ENCODE measurements at regions not wholly inside any gene's neighbourhood (a gene's known extent, or its start where the extent isn't known, plus 50 kb on each side); places are given as distances from the start of the nearest gene placed in this dataset.
A peak's percentile ranks its signal among the peaks of the same experiment; 100 is the strongest.

DNA sequence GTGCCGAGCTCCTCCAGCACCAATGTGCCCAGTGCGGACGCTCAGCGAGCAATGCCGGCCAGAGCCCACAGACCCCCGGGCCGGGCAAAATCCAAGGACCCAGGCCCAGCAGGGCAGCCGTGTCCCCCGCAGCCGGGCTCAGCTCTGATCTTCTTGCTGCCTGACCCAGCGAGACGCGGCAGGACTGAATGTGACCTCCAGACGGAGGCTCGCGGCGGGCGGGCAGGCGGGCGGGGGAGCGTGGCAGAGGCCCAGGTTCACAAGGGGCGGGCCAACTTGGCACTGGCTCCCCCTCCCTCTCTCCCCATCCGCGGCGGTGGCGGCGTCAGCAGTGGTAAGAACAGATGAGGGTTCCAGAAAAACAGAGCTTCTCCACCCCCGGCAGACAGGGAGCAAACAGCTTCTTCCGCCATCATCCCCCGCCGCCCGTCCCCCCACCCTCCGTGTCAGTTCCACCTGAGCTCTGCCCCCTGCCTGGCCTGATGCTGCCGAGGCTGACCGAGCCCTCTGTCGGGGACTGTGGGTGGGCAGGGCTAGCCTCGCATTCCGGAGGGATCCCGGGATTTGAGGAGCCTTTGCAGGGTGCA, 94.3 kb downstream of the RFLNA start:
- intact Hi-C loops (cut with DNase I; ENCODE audit: low total_unique reads), result loop anchor here (10.0 kb wide), 1 partner anchor 176 kb away; the partner anchor contains the start of gene NCOR2
- TF ChIP-seq CTCF (IDR thresholded peaks at IDR 0.05) (no peak), POLR2A (IDR thresholded peaks at IDR 0.05) (no peak)
- H3K4me3 ChIP-seq, result peak overlapping the region; percentile 50 to 59
- peak; percentile 92 for DNase-seq
- H3K9me3 ChIP-seq, result no peaks in the 10 kb centered on the region
- no peaks in the 10 kb centered on the region for H3K36me3 ChIP-seq (ENCODE audit: low read depth, missing control alignments)
- H3K27me3 ChIP-seq, result no peaks in the 10 kb centered on the region
- H3K27ac ChIP-seq, result peak overlapping the region; percentile 80 to 82
- peaks cover 74% of the 10 kb centered on the region for H3K4me1 ChIP-seq
- 24 to 25% methylated on average over 4 to 35 of the region's 39 CpGs for WGBS, 2 donors

DNA sequence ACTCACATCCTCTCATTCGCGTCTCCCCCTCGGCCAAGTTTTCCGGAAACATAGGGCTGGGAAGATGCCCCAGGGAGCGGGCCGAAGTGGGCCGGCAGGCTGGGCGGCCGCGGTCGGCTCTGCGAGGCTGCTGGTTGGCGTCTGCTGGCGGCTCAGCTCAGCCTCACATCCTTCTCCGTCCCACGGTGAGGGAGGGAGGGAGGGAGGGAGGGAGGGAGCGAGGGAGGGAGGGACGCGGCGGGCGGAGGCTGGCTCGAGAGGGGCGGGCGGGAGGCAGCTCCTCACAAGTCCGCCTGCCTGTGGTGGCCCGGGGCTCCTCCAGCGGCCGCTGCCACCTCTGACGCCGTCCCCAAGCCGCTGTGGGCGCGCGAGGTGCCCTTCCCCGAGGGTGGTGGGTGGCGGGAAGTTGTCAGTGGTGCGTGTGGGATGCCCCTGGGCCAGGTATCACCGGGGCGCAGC, 93.8 kb downstream of the RFLNA start:
- peak; percentile 85 for DNase-seq
- intact Hi-C loops (cut with DNase I; ENCODE audit: low total_unique reads), result loop anchor here (10.0 kb wide), 1 partner anchor 176 kb away; the partner anchor contains the start of gene NCOR2
- peak overlapping the region; percentile 50 to 59 for H3K4me3 ChIP-seq
- no peaks in the 10 kb centered on the region for H3K9me3 ChIP-seq
- H3K36me3 ChIP-seq (ENCODE audit: low read depth, missing control alignments), result no peaks in the 10 kb centered on the region
- H3K4me1 ChIP-seq, result peaks cover 69% of the 10 kb centered on the region
- H3K27me3 ChIP-seq, result no peaks in the 10 kb centered on the region
- peak overlapping the region; percentile 80 to 82 for H3K27ac ChIP-seq
- 19 to 26% methylated on average over 32 of the region's 39 CpGs for WGBS, 2 donors
- no peak for TF ChIP-seq POLR2A (IDR thresholded peaks at IDR 0.05)
- no peak for TF ChIP-seq CTCF (IDR thresholded peaks at IDR 0.05)

DNA sequence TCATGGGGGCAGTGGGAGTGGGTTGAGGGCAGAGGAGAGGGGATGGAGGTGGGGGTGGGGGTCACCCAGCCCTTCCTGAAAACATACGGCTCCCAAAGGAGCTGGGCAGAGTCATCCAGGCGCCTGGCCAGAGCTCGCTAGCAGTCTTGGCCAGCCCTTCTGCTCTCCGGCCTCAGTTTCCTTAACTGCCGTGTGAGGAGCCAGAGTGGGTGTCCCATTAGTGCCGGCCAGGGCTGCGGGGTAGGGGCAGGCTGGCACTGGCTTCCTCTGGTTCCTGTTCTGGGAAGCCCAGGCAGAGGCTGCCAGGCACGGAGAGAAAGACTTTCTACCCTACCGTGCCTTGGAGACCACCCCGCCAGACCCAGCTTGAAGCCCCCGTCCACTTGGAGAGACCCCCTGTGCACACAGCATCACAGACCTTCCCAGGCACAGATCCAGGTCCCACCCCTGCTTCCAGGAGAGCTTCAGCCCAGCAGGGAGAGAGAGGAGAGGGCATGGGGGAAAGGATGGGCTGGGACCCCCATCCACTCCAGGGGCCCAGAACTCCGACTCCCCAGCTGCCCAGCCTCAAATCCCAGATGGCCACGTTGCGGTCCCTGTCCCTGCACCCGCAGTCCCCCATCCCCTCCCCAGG, 93.3 kb downstream of the RFLNA start:
- Histone ChIP-seq H3K4me3 (peak overlapping the region; percentile 50 to 59), H3K4me1 (peaks cover 63% of the 10 kb centered on the region), H3K36me3 (ENCODE audit: low read depth, missing control alignments) (no peaks in the 10 kb centered on the region), H3K27me3 (no peaks in the 10 kb centered on the region), H3K27ac (peak overlapping the region; percentile 80 to 82), H3K9me3 (no peaks in the 10 kb centered on the region)
- TF ChIP-seq POLR2A (IDR thresholded peaks at IDR 0.05) (no peak), CTCF (IDR thresholded peaks at IDR 0.05) (no peak)
- intact Hi-C loops (cut with DNase I; ENCODE audit: low total_unique reads), result loop anchor here (10.0 kb wide), 1 partner anchor 177 kb away; the partner anchor contains the start of gene NCOR2
- WGBS, 2 donors, result 22 to 41% methylated on average over 4 to 15 of the region's 15 CpGs
- no peak for DNase-seq

DNA sequence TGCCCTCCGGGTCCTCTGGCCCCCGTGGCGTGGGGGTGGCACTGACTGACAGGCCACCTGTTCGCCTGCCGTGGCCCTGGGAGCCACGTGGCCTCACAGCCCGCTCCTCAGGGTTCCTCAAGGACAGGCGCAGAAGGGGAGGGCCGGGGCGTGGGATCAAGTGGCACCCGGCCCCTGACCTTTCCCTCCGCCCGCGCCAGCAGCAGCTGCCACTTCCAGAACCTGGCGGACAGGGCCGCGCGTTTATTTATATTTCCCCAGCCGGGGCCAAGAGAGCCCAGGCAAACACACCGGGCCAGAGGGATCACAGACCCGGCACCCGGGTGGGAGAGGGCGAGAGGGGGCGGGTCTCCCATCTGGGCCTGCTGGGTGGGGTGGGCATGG, 92.6 kb downstream of the RFLNA start:
- Histone ChIP-seq H3K4me1 (peaks cover 57% of the 10 kb centered on the region), H3K27ac (peak overlapping the region; percentile 80 to 82), H3K9me3 (no peaks in the 10 kb centered on the region), H3K36me3 (ENCODE audit: low read depth, missing control alignments) (no peaks in the 10 kb centered on the region), H3K4me3 (peak overlapping the region in 1 of 2 donors; percentile 59), H3K27me3 (no peaks in the 10 kb centered on the region)
- intact Hi-C loops (cut with DNase I; ENCODE audit: low total_unique reads), result loop anchor here (10.0 kb wide), 1 partner anchor 177 kb away; the partner anchor contains the start of gene NCOR2
- TF ChIP-seq POLR2A (IDR thresholded peaks at IDR 0.05) (no peak), CTCF (IDR thresholded peaks at IDR 0.05) (no peak)
- no peak for DNase-seq
- 32 to 45% methylated on average over 6 to 24 of the region's 24 CpGs for WGBS, 2 donors
